Testis (tissue), 2 donors: ENCODE measurements at regions not wholly inside any gene's neighbourhood (a gene's known extent, or its start where the extent isn't known, plus 50 kb on each side); places are given as distances from the start of the nearest gene placed in this dataset.

ENCODE experiments used
- CTCF ChIP-seq, 3 experiments: fragments of 450-650 bp in 2 of 3; fragments of 200-600 bp in 1 of 3; sonication (generic) in 1 of 3; IDR thresholded peaks; one replicate each; pipeline ENCODE4 v1.5.1; 2016 to 2019; ENCODE audit warnings: antibody characterized with exemption in 3 of 3, mild to moderate bottlenecking in 2 of 3, moderate library complexity in 1 of 3
- POLR2A ChIP-seq: fragments of 450-650 bp; IDR thresholded peaks from one replicate; pipeline ENCODE4 v1.6.1; 2017; ENCODE audit warnings: antibody characterized with exemption, mild to moderate bottlenecking, moderate library complexity

GRCh38 chr17:79671085-79671694 is 59.6 kb upstream of the ENPP7 start:
- no peak for TF ChIP-seq POLR2A
- TF ChIP-seq CTCF (IDR thresholded peaks at IDR 0.05) = no peak
